OCI-LY7 (cell line): ENCODE measurements at regions not wholly inside any gene's neighbourhood (a gene's known extent, or its start where the extent isn't known, plus 50 kb on each side); places are given as distances from the start of the nearest gene placed in this dataset.

Experiments used
- BruUV-seq: library from RNA; stranded (reverse); fragments of 400-500 nt; replicated peaks from 2 replicates; lab custom pipeline; 2021; lab: Mats Ljungman, UMichigan
- CTCF ChIA-PET: fragments of 300-600 bp; sonication (Branson Sonifier 250); formaldehyde crosslinking; loops from one replicate; lab custom pipeline; 2022; ENCODE audit warnings: antibody characterized with exemption; ENCODE audit not compliant: unreplicated experiment; lab: Charles Lee
- POLR2A ChIA-PET: fragments of 300-600 bp; sonication (Branson Sonifier 250); formaldehyde crosslinking; loops from one replicate; lab custom pipeline; 2022; ENCODE audit warnings: antibody characterized with exemption; lab: Charles Lee
- DNase-seq: peaks from one replicate; pipeline ENCODE4 v3.0.0-alpha.2; 2015; ENCODE audit warnings: low spot score
- H2AFZ ChIP-seq: fragments of 200-600 bp; sonication (generic), shearing (Covaris generic); 2 replicates; pipeline ENCODE4 v1.6.1; 2014; ENCODE audit warnings: mild to moderate bottlenecking, antibody characterized with exemption, low read length, moderate library complexity
- H3K27ac ChIP-seq: fragments of 200-600 bp; sonication (generic); 2 replicates; pipeline ENCODE4 v1.5.1; 2014; ENCODE audit warnings: mixed run types, low read depth, mild to moderate bottlenecking, moderate library complexity, low read length, inconsistent platforms; ENCODE audit not compliant: poor library complexity, severe bottlenecking
- H3K36me3 ChIP-seq: fragments of 200-600 bp; sonication (generic); 2 replicates; pipeline ENCODE4 v1.6.1; 2014; ENCODE audit warnings: mild to moderate bottlenecking, antibody characterized with exemption, low read length, moderate library complexity, mixed read lengths; ENCODE audit not compliant: insufficient read depth
- H3K4me1 ChIP-seq: fragments of 200-600 bp; sonication (generic); 2 replicates; pipeline ENCODE4 v1.5.1; 2014; ENCODE audit warnings: mild to moderate bottlenecking, low read length; ENCODE audit not compliant: insufficient read depth, poor library complexity, severe bottlenecking
- H3K4me2 ChIP-seq: fragments of 200-600 bp; sonication (generic); 2 replicates; pipeline ENCODE4 v1.6.1; 2014; ENCODE audit warnings: mild to moderate bottlenecking, low read length
- H3K4me3 ChIP-seq: fragments of 200-600 bp; sonication (generic); 2 replicates; pipeline ENCODE4 v1.5.1; 2014; ENCODE audit warnings: mild to moderate bottlenecking, low read depth, low read length; ENCODE audit not compliant: poor library complexity, severe bottlenecking
- H3K79me2 ChIP-seq: fragments of 200-600 bp; sonication (generic); 2 replicates; pipeline ENCODE4 v1.6.1; 2016; ENCODE audit warnings: low read depth, mild to moderate bottlenecking, low read length, moderate library complexity, mixed read lengths; ENCODE audit not compliant: insufficient read depth
- H3K9me2 ChIP-seq: fragments of 200-600 bp; sonication (generic); 2 replicates; pipeline ENCODE4 v1.6.1; 2016; ENCODE audit warnings: mild to moderate bottlenecking, low read length, mixed read lengths; ENCODE audit not compliant: insufficient read depth
- H3K9me3 ChIP-seq: fragments of 200-600 bp; sonication (generic); 2 replicates; pipeline ENCODE4 v1.6.1; 2014; ENCODE audit warnings: mild to moderate bottlenecking, mixed run types, low read length, mixed read lengths
- H4K20me1 ChIP-seq: fragments of 200-600 bp; sonication (generic); 2 replicates; pipeline ENCODE4 v1.6.1; 2014; ENCODE audit warnings: mild to moderate bottlenecking, antibody characterized with exemption, low read length, moderate library complexity, mixed read lengths; ENCODE audit not compliant: insufficient read depth
- EZH2phosphoT487 ChIP-seq: fragments of 200-600 bp; sonication (generic); IDR thresholded peaks from 2 replicates; pipeline ENCODE4 v1.6.1; 2018; ENCODE audit warnings: low read depth, borderline replicate concordance, mild to moderate bottlenecking, mixed run types, antibody characterized with exemption, low read length, moderate library complexity, mixed read lengths
- intact Hi-C: fragments of 100-400 bp; cut with micrococcal nuclease; formaldehyde crosslinking; loops from one replicate; pipeline ENCODE4 v1.10.0; 2022; ENCODE audit not compliant: unreplicated experiment
- TF ChIP-seq, protein P1 (sequence below): fragments of 200-600 bp; sonication (generic); conservative IDR thresholded peaks from 2 replicates; pipeline ENCODE4 v1.5.1; 2014; ENCODE audit warnings: mild to moderate bottlenecking, antibody characterized with exemption, low read length, moderate library complexity, mixed read lengths

DNA sequence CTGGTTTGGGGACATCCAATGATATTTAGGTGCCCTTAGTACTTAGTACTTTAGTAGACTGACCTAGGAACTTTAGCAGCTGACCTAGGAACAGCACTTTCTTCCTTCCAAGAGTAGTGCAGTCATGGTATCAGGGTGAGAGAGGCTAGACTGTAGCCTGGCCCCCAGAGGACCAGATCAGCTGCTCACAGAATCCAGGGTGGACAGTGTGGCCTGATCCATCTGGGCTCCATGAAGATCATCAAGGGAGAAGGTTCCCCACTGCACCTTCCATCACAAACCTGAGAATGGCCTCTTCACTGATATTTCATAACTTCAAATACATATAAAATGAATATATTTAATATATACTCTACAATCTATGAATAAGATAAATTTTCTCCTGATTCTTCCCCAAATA lies 59.0 kb upstream of the TLR3 start:
- Histone ChIP-seq H3K4me3 (no peak overlapping the region), H3K27ac (no peak overlapping the region), H3K79me2 (no peaks in the 10 kb centered on the region), H4K20me1 (no peaks in the 10 kb centered on the region), H3K9me3 (no peaks in the 10 kb centered on the region), H2AFZ (no peak overlapping the region), H3K9me2 (no peaks in the 10 kb centered on the region), H3K4me2 (no peak overlapping the region), H3K36me3 (no peaks in the 10 kb centered on the region), H3K4me1 (peaks cover 5% of the 10 kb centered on the region)
- BruUV-seq: no TSS peak
- POLR2A ChIA-PET: no interaction called here
- TF ChIP-seq, protein P1, sequence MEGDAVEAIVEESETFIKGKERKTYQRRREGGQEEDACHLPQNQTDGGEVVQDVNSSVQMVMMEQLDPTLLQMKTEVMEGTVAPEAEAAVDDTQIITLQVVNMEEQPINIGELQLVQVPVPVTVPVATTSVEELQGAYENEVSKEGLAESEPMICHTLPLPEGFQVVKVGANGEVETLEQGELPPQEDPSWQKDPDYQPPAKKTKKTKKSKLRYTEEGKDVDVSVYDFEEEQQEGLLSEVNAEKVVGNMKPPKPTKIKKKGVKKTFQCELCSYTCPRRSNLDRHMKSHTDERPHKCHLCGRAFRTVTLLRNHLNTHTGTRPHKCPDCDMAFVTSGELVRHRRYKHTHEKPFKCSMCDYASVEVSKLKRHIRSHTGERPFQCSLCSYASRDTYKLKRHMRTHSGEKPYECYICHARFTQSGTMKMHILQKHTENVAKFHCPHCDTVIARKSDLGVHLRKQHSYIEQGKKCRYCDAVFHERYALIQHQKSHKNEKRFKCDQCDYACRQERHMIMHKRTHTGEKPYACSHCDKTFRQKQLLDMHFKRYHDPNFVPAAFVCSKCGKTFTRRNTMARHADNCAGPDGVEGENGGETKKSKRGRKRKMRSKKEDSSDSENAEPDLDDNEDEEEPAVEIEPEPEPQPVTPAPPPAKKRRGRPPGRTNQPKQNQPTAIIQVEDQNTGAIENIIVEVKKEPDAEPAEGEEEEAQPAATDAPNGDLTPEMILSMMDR: no peak
- TF ChIP-seq EZH2phosphoT487: no peak
- CTCF ChIA-PET: no interaction called here
- intact Hi-C loops: no loop called here
- DNase-seq: no peak

DNA sequence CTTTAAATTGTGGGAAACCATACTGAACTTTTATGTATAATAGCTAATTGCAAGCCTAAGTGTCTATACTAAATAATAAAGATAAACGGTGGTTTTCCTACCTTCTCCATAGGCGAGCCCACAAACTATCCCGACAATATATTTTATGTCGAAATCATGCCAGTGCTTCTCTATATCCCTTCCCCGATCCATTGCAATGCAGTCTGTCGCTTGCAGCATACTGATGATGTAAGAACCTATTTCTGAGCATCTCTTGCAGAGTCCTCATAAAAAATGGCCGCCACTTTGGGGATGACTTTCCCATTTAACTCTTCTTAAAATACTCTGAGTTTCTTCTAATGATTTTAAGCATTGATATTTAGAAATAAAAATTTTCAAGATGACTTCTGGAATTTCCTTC lies 58.1 kb upstream of the TLR3 start:
- no peak overlapping the region for H3K4me2 ChIP-seq
- ChIA-PET CTCF (no interaction called here), POLR2A (interaction anchor here (0.7 kb wide), 1 partner anchor 15 kb away, joined by 3 read pairs; no protein-coding TSS in a partner anchor)
- H3K36me3 ChIP-seq: no peaks in the 10 kb centered on the region
- H3K9me2 ChIP-seq: no peaks in the 10 kb centered on the region
- no peaks in the 10 kb centered on the region for H4K20me1 ChIP-seq
- BruUV-seq: no TSS peak
- TF ChIP-seq EZH2phosphoT487: no peak
- TF ChIP-seq, protein P1: no peak
- no peaks in the 10 kb centered on the region for H3K79me2 ChIP-seq
- H3K4me1 ChIP-seq: peaks cover 5% of the 10 kb centered on the region
- no peak overlapping the region for H2AFZ ChIP-seq
- H3K9me3 ChIP-seq: no peaks in the 10 kb centered on the region
- no peak overlapping the region for H3K4me3 ChIP-seq
- intact Hi-C loops: no loop called here
- H3K27ac ChIP-seq: no peak overlapping the region
- DNase-seq: no peak

DNA sequence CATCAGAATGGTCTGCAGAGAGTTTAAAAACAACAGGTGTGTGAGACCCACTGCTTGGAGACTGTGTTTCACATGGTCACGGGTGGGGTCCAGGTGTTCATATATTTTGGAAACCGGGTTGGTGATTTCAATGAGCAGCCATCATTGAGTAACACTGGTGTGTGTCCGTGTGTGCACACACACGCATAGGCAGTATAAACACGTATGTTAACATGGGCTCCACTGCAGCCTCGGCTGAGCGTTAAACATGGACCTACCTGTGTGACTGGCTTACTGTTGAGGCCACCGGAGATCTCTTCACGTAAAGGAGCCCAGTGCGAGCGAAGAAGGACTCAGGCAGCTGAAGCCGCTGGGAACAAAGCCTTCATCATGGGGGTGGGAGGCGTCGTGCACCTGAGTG lies 56.9 kb upstream of the TLR3 start:
- peaks cover 5% of the 10 kb centered on the region for H3K4me1 ChIP-seq
- no peaks in the 10 kb centered on the region for H3K9me2 ChIP-seq
- H3K27ac ChIP-seq: no peak overlapping the region
- no peaks in the 10 kb centered on the region for H3K9me3 ChIP-seq
- H3K4me2 ChIP-seq: no peak overlapping the region
- no peak for DNase-seq
- CTCF ChIA-PET: no interaction called here
- H2AFZ ChIP-seq: no peak overlapping the region
- H3K4me3 ChIP-seq: no peak overlapping the region
- POLR2A ChIA-PET: no interaction called here
- no peak for TF ChIP-seq EZH2phosphoT487
- TF ChIP-seq, protein P1: no peak
- H3K79me2 ChIP-seq: no peaks in the 10 kb centered on the region
- no peaks in the 10 kb centered on the region for H3K36me3 ChIP-seq
- no peaks in the 10 kb centered on the region for H4K20me1 ChIP-seq
- BruUV-seq: no TSS peak
- intact Hi-C loops: no loop called here
